IMR-90 (cell line): ENCODE measurements at regions not wholly inside any gene's neighbourhood (a gene's known extent, or its start where the extent isn't known, plus 50 kb on each side); places are given as distances from the start of the nearest gene placed in this dataset.

ENCODE experiments used
- CTCF ChIP-seq: conservative IDR thresholded peaks from 2 replicates; pipeline ENCODE4 v1.5.1; 2012; ENCODE audit warnings: mild to moderate bottlenecking, low read depth, low read length, improper control_type of control experiment
- POLR2A ChIP-seq: IDR thresholded peaks from 2 replicates; pipeline ENCODE4 v1.6.1; 2012; ENCODE audit warnings: mild to moderate bottlenecking, low read depth, low read length
- RAD21 ChIP-seq: IDR thresholded peaks from 2 replicates; pipeline ENCODE4 v1.6.1; 2012; ENCODE audit warnings: low read length, improper control_type of control experiment
- RCOR1 ChIP-seq: IDR thresholded peaks from 2 replicates; pipeline ENCODE4 v1.6.1; 2012; ENCODE audit warnings: mild to moderate bottlenecking, low read length, improper control_type of control experiment; ENCODE audit not compliant: insufficient replicate concordance

- TF ChIP-seq RAD21 (no peak), CTCF (no peak), RCOR1 (no peak), POLR2A (no peak)
Observed at GRCh38 chr1:4935807-4936206, 281.4 kb downstream of the AJAP1 start.
